22Rv1 (cell line): ENCODE measurements at regions not wholly inside any gene's neighbourhood (a gene's known extent, or its start where the extent isn't known, plus 50 kb on each side); places are given as distances from the start of the nearest gene placed in this dataset.

ENCODE experiments used
- H3K27ac ChIP-seq: fragments of 450-650 bp; 2 replicates; pipeline ENCODE4 v1.5.1; 2017
- ZFX ChIP-seq: fragments of 450-650 bp; IDR thresholded peaks from 2 replicates; pipeline ENCODE4 v1.6.1; 2017; ENCODE audit warnings: antibody characterized with exemption, borderline replicate concordance
- TF ChIP-seq, protein P1 (sequence below): fragments of 450-650 bp; IDR thresholded peaks from 2 replicates; pipeline ENCODE4 v1.5.1; 2017; ENCODE audit warnings: mild to moderate bottlenecking

DNA sequence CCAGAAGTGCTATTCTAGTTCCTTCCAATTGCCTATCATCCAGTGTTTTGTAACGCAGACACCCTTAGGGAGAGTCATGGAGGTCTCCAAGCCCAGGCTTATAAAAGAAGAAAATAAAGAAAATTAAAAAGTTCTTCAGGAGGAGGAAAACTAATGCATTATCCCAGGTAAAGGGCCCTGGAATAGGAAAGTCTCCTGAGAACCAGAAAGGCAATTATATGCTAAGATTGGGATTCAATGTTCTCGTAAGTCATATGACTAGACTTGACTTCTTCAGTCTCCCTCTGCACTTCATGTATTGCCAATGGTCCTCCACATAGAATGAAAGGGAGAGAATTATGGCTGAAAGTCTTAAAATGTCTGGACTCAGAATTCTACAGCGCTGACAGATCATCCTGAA, 154.4 kb upstream of the STK32A start:
- TF ChIP-seq, protein P1, sequence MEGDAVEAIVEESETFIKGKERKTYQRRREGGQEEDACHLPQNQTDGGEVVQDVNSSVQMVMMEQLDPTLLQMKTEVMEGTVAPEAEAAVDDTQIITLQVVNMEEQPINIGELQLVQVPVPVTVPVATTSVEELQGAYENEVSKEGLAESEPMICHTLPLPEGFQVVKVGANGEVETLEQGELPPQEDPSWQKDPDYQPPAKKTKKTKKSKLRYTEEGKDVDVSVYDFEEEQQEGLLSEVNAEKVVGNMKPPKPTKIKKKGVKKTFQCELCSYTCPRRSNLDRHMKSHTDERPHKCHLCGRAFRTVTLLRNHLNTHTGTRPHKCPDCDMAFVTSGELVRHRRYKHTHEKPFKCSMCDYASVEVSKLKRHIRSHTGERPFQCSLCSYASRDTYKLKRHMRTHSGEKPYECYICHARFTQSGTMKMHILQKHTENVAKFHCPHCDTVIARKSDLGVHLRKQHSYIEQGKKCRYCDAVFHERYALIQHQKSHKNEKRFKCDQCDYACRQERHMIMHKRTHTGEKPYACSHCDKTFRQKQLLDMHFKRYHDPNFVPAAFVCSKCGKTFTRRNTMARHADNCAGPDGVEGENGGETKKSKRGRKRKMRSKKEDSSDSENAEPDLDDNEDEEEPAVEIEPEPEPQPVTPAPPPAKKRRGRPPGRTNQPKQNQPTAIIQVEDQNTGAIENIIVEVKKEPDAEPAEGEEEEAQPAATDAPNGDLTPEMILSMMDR: no peak
- TF ChIP-seq ZFX: no peak
- H3K27ac ChIP-seq: no peak overlapping the region

GRCh38 chr5:147081311-147081764, 153.5 kb upstream of the STK32A start:
- H3K27ac ChIP-seq: no peak overlapping the region
- TF ChIP-seq ZFX: no peak
- TF ChIP-seq, protein P1: no peak

- no peak overlapping the region for H3K27ac ChIP-seq
- no peak for TF ChIP-seq ZFX
- TF ChIP-seq, protein P1: no peak
These were observed 150.1 kb upstream of the STK32A start for GRCh38 chr5:147084702-147085101.

DNA sequence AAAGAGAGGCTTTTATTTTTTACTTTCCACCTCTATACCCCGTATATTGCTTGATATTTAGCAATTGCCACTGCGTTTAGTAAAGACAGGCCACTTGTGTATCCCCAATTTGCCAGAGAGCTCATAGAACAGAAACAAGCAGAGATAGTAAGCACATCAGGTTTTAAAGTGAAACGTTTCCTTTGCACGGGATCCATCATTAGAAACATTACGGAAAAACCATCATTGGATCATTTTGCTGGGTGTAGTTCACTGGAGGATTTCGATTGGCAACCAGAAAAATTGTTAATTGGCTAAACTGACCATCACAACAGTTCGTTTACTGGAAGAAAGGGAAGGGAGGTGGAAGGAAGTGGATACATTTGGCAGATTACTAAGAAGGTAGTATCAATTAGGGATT, 149.4 kb upstream of the STK32A start:
- TF ChIP-seq, protein P1: no peak
- no peak for TF ChIP-seq ZFX
- no peak overlapping the region for H3K27ac ChIP-seq

- TF ChIP-seq, protein P1: no peak
- TF ChIP-seq ZFX: no peak
- no peak overlapping the region for H3K27ac ChIP-seq
These were observed 142.8 kb upstream of the STK32A start for GRCh38 chr5:147092044-147092443.

DNA sequence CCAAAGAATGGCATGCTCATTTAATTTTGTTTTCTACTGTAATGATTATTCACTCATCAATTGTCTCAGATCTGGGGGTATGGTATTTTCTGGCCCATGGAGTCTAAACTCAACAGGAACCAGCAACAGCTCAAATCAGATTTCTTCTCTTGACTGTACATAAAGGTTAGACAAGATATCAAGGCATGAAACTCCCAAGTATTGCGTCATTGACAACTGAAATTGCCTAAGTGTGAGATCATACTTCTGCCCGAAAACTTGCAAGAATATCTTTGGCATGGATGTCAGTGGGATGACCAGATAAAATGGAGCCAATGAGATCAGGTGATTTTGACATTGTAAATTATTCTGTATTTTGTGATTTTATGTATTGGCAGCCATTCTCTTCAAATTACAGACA, 141.7 kb upstream of the STK32A start:
- H3K27ac ChIP-seq: no peak overlapping the region
- TF ChIP-seq, protein P1: no peak
- no peak for TF ChIP-seq ZFX

DNA sequence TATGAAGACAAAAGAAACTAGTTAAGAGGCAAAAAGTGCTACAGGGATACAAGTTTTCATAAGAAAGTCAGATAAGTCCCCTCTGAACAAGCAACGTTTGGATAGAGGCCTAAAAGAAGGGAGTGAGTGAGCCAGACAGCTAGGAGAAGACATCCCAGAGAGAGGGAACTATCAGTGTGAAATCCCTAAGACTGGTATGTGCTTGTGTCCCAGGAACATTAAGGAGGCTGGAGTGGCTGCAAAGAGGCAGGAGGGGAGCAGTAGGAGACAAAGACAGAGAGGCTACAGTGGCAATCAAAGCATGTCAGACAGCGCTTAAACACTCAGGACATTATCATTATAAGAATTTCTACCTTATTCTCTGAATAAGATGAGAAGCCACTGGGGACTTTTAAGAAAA, 139.1 kb upstream of the STK32A start:
- TF ChIP-seq, protein P1: no peak
- no peak for TF ChIP-seq ZFX
- H3K27ac ChIP-seq: no peak overlapping the region
